Kidney (tissue), 13 donors: ENCODE measurements at regions not wholly inside any gene's neighbourhood (a gene's known extent, or its start where the extent isn't known, plus 50 kb on each side); places are given as distances from the start of the nearest gene placed in this dataset.

Experiments
- DNase-seq, 5 donors: peaks; one replicate each; pipeline ENCODE4 v3.0.0-alpha.2; 2013 to 2020
- FAIRE-seq: peaks from 2 replicates; lab custom pipeline; 2012; peaks lifted over from hg19 to GRCh38; lab: Jason Lieb, UNC
- H3K27ac ChIP-seq, 2 donors: one replicate each; pipeline ENCODE4 v1.7.0; 2013; ENCODE audit warnings: low read depth in 2 of 2, low read length in 2 of 2, inconsistent platforms in 1 of 2
- H3K27me3 ChIP-seq: one replicate; pipeline ENCODE4 v1.7.1; 2013; ENCODE audit warnings: low read length, inconsistent platforms; ENCODE audit not compliant: control insufficient read depth, insufficient read depth
- H3K36me3 ChIP-seq, 3 donors: one replicate each; pipeline versions ENCODE4 v1.7.0 to v1.7.1; 2013; ENCODE audit warnings: low read length in 3 of 3, control low read depth in 1 of 3, inconsistent platforms in 1 of 3; ENCODE audit not compliant: insufficient read depth in 3 of 3, control insufficient read depth in 2 of 3
- H3K4me1 ChIP-seq, 3 donors: one replicate each; pipeline versions ENCODE4 v1.7.0 to v1.7.1; 2013; ENCODE audit warnings: low read length in 3 of 3, inconsistent platforms in 1 of 3, low read depth in 1 of 3; ENCODE audit not compliant: control insufficient read depth in 2 of 3, insufficient read depth in 2 of 3
- H3K4me3 ChIP-seq, 3 donors: one replicate each; pipeline versions ENCODE4 v1.7.0 to v1.8.1; 2013; ENCODE audit warnings: low read length in 3 of 3, control low read depth in 1 of 3, inconsistent platforms in 1 of 3
- H3K9ac ChIP-seq, 3 donors: one replicate each; pipeline versions ENCODE4 v1.7.0 to v1.7.1; 2013; ENCODE audit warnings: low read length in 3 of 3, control low read depth in 1 of 3, inconsistent platforms in 1 of 3
- H3K9me3 ChIP-seq, 3 donors: one replicate each; pipeline versions ENCODE4 v1.7.0 to v1.7.1; 2013; ENCODE audit warnings: low read length in 3 of 3, control low read depth in 1 of 3, inconsistent platforms in 1 of 3; ENCODE audit not compliant: control insufficient read depth in 2 of 3, insufficient read depth in 1 of 3
- intact Hi-C: fragments of 100-400 bp; cut with DNase I; formaldehyde crosslinking; loops from one replicate; pipeline ENCODE4 v1.11.1; 2022
- TF ChIP-seq, protein P1 (sequence below): IDR thresholded peaks from 3 replicates; pipeline ENCODE4 v1.5.1; 2012; ENCODE audit warnings: mild to moderate bottlenecking, moderate library complexity, borderline replicate concordance; ENCODE audit not compliant: insufficient read depth; ENCODE audit errors: extremely low read depth
- donor health status: control.
- donor health status: control.
- donor health status: control.
- donor health status: control.
- donor health status: control.
- donor health status: DM: yes; HTN: yes; CAD: no.
- donor health status: Normal renal cell carcinoma (clear cell type).

GRCh38 chr1:219088778-219089557, 84.7 kb upstream of the LYPLAL1 start:
- Histone ChIP-seq H3K4me3 (no peak overlapping the region), H3K9me3 (no peaks in the 10 kb centered on the region), H3K36me3 (no peaks in the 10 kb centered on the region), H3K27ac (no peak overlapping the region), H3K4me1 (no peaks in the 10 kb centered on the region), H3K9ac (no peak overlapping the region), H3K27me3 (no peaks in the 10 kb centered on the region)
- FAIRE-seq, result no peak
- intact Hi-C loops, result no loop called here
- no peak for DNase-seq
- TF ChIP-seq, protein P1, sequence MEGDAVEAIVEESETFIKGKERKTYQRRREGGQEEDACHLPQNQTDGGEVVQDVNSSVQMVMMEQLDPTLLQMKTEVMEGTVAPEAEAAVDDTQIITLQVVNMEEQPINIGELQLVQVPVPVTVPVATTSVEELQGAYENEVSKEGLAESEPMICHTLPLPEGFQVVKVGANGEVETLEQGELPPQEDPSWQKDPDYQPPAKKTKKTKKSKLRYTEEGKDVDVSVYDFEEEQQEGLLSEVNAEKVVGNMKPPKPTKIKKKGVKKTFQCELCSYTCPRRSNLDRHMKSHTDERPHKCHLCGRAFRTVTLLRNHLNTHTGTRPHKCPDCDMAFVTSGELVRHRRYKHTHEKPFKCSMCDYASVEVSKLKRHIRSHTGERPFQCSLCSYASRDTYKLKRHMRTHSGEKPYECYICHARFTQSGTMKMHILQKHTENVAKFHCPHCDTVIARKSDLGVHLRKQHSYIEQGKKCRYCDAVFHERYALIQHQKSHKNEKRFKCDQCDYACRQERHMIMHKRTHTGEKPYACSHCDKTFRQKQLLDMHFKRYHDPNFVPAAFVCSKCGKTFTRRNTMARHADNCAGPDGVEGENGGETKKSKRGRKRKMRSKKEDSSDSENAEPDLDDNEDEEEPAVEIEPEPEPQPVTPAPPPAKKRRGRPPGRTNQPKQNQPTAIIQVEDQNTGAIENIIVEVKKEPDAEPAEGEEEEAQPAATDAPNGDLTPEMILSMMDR, result no peak

DNA sequence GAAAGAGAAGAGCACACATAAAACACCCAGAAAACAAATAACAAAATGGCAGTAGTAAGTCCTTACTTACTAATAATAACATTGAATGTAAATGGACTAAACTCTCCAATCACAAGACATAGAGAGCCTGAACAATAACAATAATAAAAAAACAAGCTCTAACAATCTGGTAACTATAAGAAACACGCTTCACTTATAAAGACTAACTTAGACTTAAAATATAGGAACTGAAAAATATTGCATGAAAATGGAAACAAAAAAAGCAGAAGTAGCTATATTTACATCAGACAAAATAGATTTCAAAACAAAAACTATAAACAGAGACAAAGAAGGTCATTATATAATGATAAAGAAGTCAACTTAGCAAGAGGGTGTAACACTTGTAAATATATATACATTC, 83.1 kb upstream of the LYPLAL1 start:
- intact Hi-C loops, result no loop called here
- Histone ChIP-seq H3K36me3 (no peaks in the 10 kb centered on the region), H3K4me3 (no peak overlapping the region), H3K9me3 (no peaks in the 10 kb centered on the region), H3K27ac (no peak overlapping the region), H3K4me1 (no peaks in the 10 kb centered on the region), H3K27me3 (no peaks in the 10 kb centered on the region), H3K9ac (no peak overlapping the region)
- DNase-seq (no peak), FAIRE-seq (no peak)
- TF ChIP-seq, protein P1, result no peak

DNA sequence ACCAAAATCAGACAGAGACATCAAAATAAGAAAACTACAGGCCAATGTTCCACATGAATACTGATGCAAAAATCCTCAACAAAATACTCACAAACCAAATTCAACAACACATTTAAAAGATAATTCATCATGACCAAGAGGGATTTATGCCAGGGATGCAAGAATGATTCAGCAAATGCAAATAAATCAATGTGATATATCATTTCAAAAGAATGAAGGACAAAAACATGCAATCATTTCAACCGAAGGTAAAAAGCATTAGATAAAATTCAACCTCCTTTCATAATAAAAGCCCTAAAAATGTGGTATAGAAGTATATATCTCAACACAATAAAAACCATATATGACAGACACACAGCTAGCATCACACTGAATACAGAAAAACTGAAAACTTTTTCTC, 81.5 kb upstream of the LYPLAL1 start:
- no peak for FAIRE-seq
- intact Hi-C loops, result no loop called here
- no peak overlapping the region for H3K9ac ChIP-seq

More for the DNA sequence above, 81.5 kb upstream of the LYPLAL1 start:
- no peaks in the 10 kb centered on the region for H3K27me3 ChIP-seq
- no peak overlapping the region for H3K27ac ChIP-seq
- DNase-seq, result no peak
- H3K36me3 ChIP-seq, result no peaks in the 10 kb centered on the region
- H3K4me1 ChIP-seq, result no peaks in the 10 kb centered on the region
- H3K9me3 ChIP-seq, result no peaks in the 10 kb centered on the region
- TF ChIP-seq, protein P1, result no peak
- no peak overlapping the region for H3K4me3 ChIP-seq
